A549 (cell line): ENCODE measurements at regions not wholly inside any gene's neighbourhood (a gene's known extent, or its start where the extent isn't known, plus 50 kb on each side); places are given as distances from the start of the nearest gene placed in this dataset.

ENCODE experiments used
- BHLHE40 ChIP-seq: IDR thresholded peaks from 2 replicates; pipeline ENCODE4 v1.6.1; 2012; ENCODE audit warnings: low read depth, low read length, inconsistent platforms
- EP300 ChIP-seq, 2 experiments: fragments of >200 bp; sonication (Bioruptor Twin); formaldehyde crosslinking; IDR thresholded peaks; 2 replicates in 1 of 2; 3 replicates in 1 of 2; pipeline ENCODE4 v1.6.1; 2016 to 2017
- FOSL2 ChIP-seq, 2 experiments: fragments of 450-650 bp in 1 of 2; fragments of >200 bp in 1 of 2; sonication (Bioruptor Twin) in 1 of 2; formaldehyde crosslinking; IDR thresholded peaks; 2 replicates each; pipeline versions ENCODE4 v1.5.0 to v1.6.1; 2016 to 2020; ENCODE audit warnings: mild to moderate bottlenecking in 1 of 2, moderate library complexity in 1 of 2
- HDAC2 ChIP-seq: fragments of 200-600 bp; sonication (generic); IDR thresholded peaks from 2 replicates; pipeline ENCODE4 v1.6.1; 2016
- HEYL ChIP-seq: fragments of 250-450 bp; sonication (Bioruptor Pico); IDR thresholded peaks from 2 replicates; pipeline ENCODE4 v1.8.0; 2021; ENCODE audit warnings: mild to moderate bottlenecking, moderate library complexity
- JUN ChIP-seq, 2 experiments: fragments of >200 bp; sonication (Bioruptor Twin); formaldehyde crosslinking; IDR thresholded peaks; 2 replicates in 1 of 2; 3 replicates in 1 of 2; pipeline ENCODE4 v1.6.1; 2016 to 2017
- POLR2A ChIP-seq: IDR thresholded peaks from 2 replicates; pipeline ENCODE4 v1.6.1; 2012; ENCODE audit warnings: mild to moderate bottlenecking, low read length
- RAD21 ChIP-seq, 2 experiments: fragments of >200 bp in 1 of 2; sonication (Bioruptor Twin) in 1 of 2; formaldehyde crosslinking in 1 of 2; IDR thresholded peaks in 1 of 2; conservative IDR thresholded peaks in 1 of 2; 2 replicates in 1 of 2; 3 replicates in 1 of 2; pipeline ENCODE4 v1.6.1; 2012 to 2018; ENCODE audit warnings: inconsistent platforms in 1 of 2
- RCOR1 ChIP-seq: fragments of 150-350 bp; IDR thresholded peaks from 2 replicates; pipeline ENCODE4 v1.6.1; 2014; ENCODE audit warnings: antibody characterized with exemption, low read length, low read depth
- SMC3 ChIP-seq: fragments of >200 bp; sonication (Bioruptor Twin); formaldehyde crosslinking; IDR thresholded peaks from 3 replicates; pipeline ENCODE4 v1.6.1; 2018; ENCODE audit warnings: inconsistent platforms
- TF ChIP-seq, protein P1 (sequence below): fragments of 200-600 bp; sonication (generic); IDR thresholded peaks from 2 replicates; pipeline ENCODE4 v1.6.1; 2016; ENCODE audit warnings: antibody characterized with exemption, mild to moderate bottlenecking, moderate library complexity
- TF ChIP-seq, protein P2 (sequence below): fragments of >200 bp; sonication (Bioruptor Twin); formaldehyde crosslinking; IDR thresholded peaks from 3 replicates; pipeline ENCODE4 v1.5.1; 2016
- TF ChIP-seq, protein P3 (sequence below): IDR thresholded peaks from 2 replicates; pipeline ENCODE4 v1.6.1; 2012
- TF ChIP-seq, protein P4 (sequence below): fragments of 450-650 bp; IDR thresholded peaks from 2 replicates; pipeline ENCODE4 v1.6.1; 2014; ENCODE audit warnings: antibody characterized with exemption

- TF ChIP-seq HDAC2: no peak
- TF ChIP-seq POLR2A: no peak
- no peak for TF ChIP-seq EP300 (IDR thresholded peaks at IDR 0.05)
- TF ChIP-seq, protein P1, sequence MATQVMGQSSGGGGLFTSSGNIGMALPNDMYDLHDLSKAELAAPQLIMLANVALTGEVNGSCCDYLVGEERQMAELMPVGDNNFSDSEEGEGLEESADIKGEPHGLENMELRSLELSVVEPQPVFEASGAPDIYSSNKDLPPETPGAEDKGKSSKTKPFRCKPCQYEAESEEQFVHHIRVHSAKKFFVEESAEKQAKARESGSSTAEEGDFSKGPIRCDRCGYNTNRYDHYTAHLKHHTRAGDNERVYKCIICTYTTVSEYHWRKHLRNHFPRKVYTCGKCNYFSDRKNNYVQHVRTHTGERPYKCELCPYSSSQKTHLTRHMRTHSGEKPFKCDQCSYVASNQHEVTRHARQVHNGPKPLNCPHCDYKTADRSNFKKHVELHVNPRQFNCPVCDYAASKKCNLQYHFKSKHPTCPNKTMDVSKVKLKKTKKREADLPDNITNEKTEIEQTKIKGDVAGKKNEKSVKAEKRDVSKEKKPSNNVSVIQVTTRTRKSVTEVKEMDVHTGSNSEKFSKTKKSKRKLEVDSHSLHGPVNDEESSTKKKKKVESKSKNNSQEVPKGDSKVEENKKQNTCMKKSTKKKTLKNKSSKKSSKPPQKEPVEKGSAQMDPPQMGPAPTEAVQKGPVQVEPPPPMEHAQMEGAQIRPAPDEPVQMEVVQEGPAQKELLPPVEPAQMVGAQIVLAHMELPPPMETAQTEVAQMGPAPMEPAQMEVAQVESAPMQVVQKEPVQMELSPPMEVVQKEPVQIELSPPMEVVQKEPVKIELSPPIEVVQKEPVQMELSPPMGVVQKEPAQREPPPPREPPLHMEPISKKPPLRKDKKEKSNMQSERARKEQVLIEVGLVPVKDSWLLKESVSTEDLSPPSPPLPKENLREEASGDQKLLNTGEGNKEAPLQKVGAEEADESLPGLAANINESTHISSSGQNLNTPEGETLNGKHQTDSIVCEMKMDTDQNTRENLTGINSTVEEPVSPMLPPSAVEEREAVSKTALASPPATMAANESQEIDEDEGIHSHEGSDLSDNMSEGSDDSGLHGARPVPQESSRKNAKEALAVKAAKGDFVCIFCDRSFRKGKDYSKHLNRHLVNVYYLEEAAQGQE: no peak
- TF ChIP-seq, protein P2, sequence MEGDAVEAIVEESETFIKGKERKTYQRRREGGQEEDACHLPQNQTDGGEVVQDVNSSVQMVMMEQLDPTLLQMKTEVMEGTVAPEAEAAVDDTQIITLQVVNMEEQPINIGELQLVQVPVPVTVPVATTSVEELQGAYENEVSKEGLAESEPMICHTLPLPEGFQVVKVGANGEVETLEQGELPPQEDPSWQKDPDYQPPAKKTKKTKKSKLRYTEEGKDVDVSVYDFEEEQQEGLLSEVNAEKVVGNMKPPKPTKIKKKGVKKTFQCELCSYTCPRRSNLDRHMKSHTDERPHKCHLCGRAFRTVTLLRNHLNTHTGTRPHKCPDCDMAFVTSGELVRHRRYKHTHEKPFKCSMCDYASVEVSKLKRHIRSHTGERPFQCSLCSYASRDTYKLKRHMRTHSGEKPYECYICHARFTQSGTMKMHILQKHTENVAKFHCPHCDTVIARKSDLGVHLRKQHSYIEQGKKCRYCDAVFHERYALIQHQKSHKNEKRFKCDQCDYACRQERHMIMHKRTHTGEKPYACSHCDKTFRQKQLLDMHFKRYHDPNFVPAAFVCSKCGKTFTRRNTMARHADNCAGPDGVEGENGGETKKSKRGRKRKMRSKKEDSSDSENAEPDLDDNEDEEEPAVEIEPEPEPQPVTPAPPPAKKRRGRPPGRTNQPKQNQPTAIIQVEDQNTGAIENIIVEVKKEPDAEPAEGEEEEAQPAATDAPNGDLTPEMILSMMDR: no peak
- no peak for TF ChIP-seq HEYL (CRISPR knock-in tag)
- TF ChIP-seq RAD21 (conservative IDR thresholded peaks at IDR 0.05 in 1 of 2, IDR thresholded peaks at IDR 0.05 in 1 of 2): no peak
- TF ChIP-seq BHLHE40: no peak
- no peak for TF ChIP-seq RCOR1
- TF ChIP-seq, protein P3, sequence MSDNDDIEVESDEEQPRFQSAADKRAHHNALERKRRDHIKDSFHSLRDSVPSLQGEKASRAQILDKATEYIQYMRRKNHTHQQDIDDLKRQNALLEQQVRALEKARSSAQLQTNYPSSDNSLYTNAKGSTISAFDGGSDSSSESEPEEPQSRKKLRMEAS: no peak
- TF ChIP-seq JUN (IDR thresholded peaks at IDR 0.05): no peak
- TF ChIP-seq, protein P4, sequence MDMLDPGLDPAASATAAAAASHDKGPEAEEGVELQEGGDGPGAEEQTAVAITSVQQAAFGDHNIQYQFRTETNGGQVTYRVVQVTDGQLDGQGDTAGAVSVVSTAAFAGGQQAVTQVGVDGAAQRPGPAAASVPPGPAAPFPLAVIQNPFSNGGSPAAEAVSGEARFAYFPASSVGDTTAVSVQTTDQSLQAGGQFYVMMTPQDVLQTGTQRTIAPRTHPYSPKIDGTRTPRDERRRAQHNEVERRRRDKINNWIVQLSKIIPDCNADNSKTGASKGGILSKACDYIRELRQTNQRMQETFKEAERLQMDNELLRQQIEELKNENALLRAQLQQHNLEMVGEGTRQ: no peak
- no peak for TF ChIP-seq FOSL2 (IDR thresholded peaks at IDR 0.05)
- TF ChIP-seq FOSL2 (CRISPR knock-in tag; IDR thresholded peaks at IDR 0.05): no peak
- TF ChIP-seq SMC3: no peak
Measured at GRCh38 chr16:62985722-62986121, 949.5 kb upstream of the CDH8 start.
